Calu3 (cell line): ENCODE measurements at regions not wholly inside any gene's neighbourhood (a gene's known extent, or its start where the extent isn't known, plus 50 kb on each side); places are given as distances from the start of the nearest gene placed in this dataset.

Source experiments
- BruUV-seq: library from RNA; stranded (reverse); fragments of 400-500 nt; replicated peaks from 2 replicates; lab custom pipeline; 2021; lab: Mats Ljungman, UMichigan
- CTCF ChIA-PET: fragments of 300-600 bp; sonication (Branson Sonifier 250); formaldehyde crosslinking; loops from one replicate; lab custom pipeline; 2022; ENCODE audit warnings: antibody characterized with exemption; lab: Charles Lee
- DNase-seq: peaks from one replicate; pipeline ENCODE4 v3.0.0; 2022
- H3K27ac Mint-ChIP-seq: one replicate; pipeline ENCODE4 v1.8.0; 2022; ENCODE audit warnings: mixed read lengths; ENCODE audit not compliant: unreplicated experiment
- H3K27me3 Mint-ChIP-seq: one replicate; pipeline ENCODE4 v1.8.0; 2022; ENCODE audit warnings: mixed read lengths; ENCODE audit not compliant: unreplicated experiment
- H3K36me3 Mint-ChIP-seq: one replicate; pipeline ENCODE4 v1.8.0; 2022; ENCODE audit warnings: mild to moderate bottlenecking, moderate library complexity, mixed read lengths; ENCODE audit not compliant: insufficient read depth, unreplicated experiment
- H3K4me1 Mint-ChIP-seq: one replicate; pipeline ENCODE4 v1.8.0; 2022; ENCODE audit warnings: mild to moderate bottlenecking, low read depth, mixed read lengths; ENCODE audit not compliant: unreplicated experiment
- H3K4me3 Mint-ChIP-seq: one replicate; pipeline ENCODE4 v1.8.0; 2022; ENCODE audit warnings: mild to moderate bottlenecking, low read depth, moderate library complexity, mixed read lengths; ENCODE audit not compliant: unreplicated experiment
- H3K9me3 Mint-ChIP-seq: one replicate; pipeline ENCODE4 v1.8.0; 2022; ENCODE audit warnings: low read depth, mixed read lengths; ENCODE audit not compliant: unreplicated experiment
- CTCF ChIP-seq: fragments of 200-600 bp; IDR thresholded peaks from one replicate; pipeline ENCODE4 v1.8.0; 2022; ENCODE audit warnings: antibody characterized with exemption; ENCODE audit not compliant: unreplicated experiment
- intact Hi-C: fragments of 100-400 bp; cut with micrococcal nuclease; formaldehyde crosslinking; loops from one replicate; pipeline ENCODE4 v1.10.0; 2022; ENCODE audit not compliant: unreplicated experiment

GRCh38 chr2:22812065-22812680 is 572.8 kb upstream of the KLHL29 start:
- H3K36me3 Mint-ChIP-seq, result no peaks in the 10 kb centered on the region
- CTCF ChIA-PET, result no interaction called here
- peaks cover 22% of the 10 kb centered on the region for H3K4me1 Mint-ChIP-seq
- H3K27me3 Mint-ChIP-seq, result no peaks in the 10 kb centered on the region
- no peak for DNase-seq
- intact Hi-C loops, result loop anchor here (10.0 kb wide), 1 partner anchor 183 kb away; no protein-coding TSS in a partner anchor
- no TSS peak for BruUV-seq
- no peak overlapping the region for H3K27ac Mint-ChIP-seq
- no peak for TF ChIP-seq CTCF
- H3K4me3 Mint-ChIP-seq, result no peak overlapping the region
- H3K9me3 Mint-ChIP-seq, result no peaks in the 10 kb centered on the region

GRCh38 chr2:22817197-22817596 is 567.8 kb upstream of the KLHL29 start:
- BruUV-seq, result no TSS peak
- intact Hi-C loops, result loop anchor here (10.0 kb wide), 1 partner anchor 178 kb away; no protein-coding TSS in a partner anchor
- DNase-seq, result peak; percentile 59
- H3K4me3 Mint-ChIP-seq, result no peak overlapping the region
- H3K36me3 Mint-ChIP-seq, result no peaks in the 10 kb centered on the region
- TF ChIP-seq CTCF, result no peak
- H3K9me3 Mint-ChIP-seq, result peaks cover 2% of the 10 kb centered on the region
- CTCF ChIA-PET, result interaction anchor here (0.7 kb wide), 1 partner anchor 9 kb away, joined by 3 read pairs; no protein-coding TSS in a partner anchor
- peaks cover 29% of the 10 kb centered on the region for H3K4me1 Mint-ChIP-seq
- H3K27ac Mint-ChIP-seq, result peak overlapping the region; percentile 77
- no peaks in the 10 kb centered on the region for H3K27me3 Mint-ChIP-seq

- peaks cover 22% of the 10 kb centered on the region for H3K4me1 Mint-ChIP-seq
- H3K4me3 Mint-ChIP-seq, result no peak overlapping the region
- no peak for TF ChIP-seq CTCF
- no peak for DNase-seq
- CTCF ChIA-PET, result interaction anchor here (1.2 kb wide), 1 partner anchor 22 kb away, joined by 4 read pairs; no protein-coding TSS in a partner anchor
- no peaks in the 10 kb centered on the region for H3K36me3 Mint-ChIP-seq
- no peaks in the 10 kb centered on the region for H3K27me3 Mint-ChIP-seq
- H3K9me3 Mint-ChIP-seq, result peaks cover 2% of the 10 kb centered on the region
- H3K27ac Mint-ChIP-seq, result no peak overlapping the region
- intact Hi-C loops, result no loop called here
- BruUV-seq, result no TSS peak
Measured at GRCh38 chr2:22821458-22821857, 563.5 kb upstream of the KLHL29 start.

- intact Hi-C loops, result no loop called here
- BruUV-seq, result no TSS peak
- Mint-ChIP-seq H3K27ac (no peak overlapping the region), H3K4me1 (peaks cover 10% of the 10 kb centered on the region), H3K4me3 (no peak overlapping the region), H3K36me3 (no peaks in the 10 kb centered on the region), H3K9me3 (peaks cover 2% of the 10 kb centered on the region), H3K27me3 (no peaks in the 10 kb centered on the region)
- no peak for TF ChIP-seq CTCF
- DNase-seq, result no peak
- CTCF ChIA-PET, result no interaction called here
Measured at GRCh38 chr2:22822835-22823234, 562.1 kb upstream of the KLHL29 start.
